K562 (cell line): ENCODE measurements at regions not wholly inside any gene's neighbourhood (a gene's known extent, or its start where the extent isn't known, plus 50 kb on each side); places are given as distances from the start of the nearest gene placed in this dataset.

ENCODE experiments used
- ATAC-seq: fragments of 200-7000 bp; cut with Tn5 transposase; 3 replicates; pipeline ENCODE4 v1.9.1; 2020; ENCODE audit warnings: moderate library complexity
- BruUV-seq: library from RNA; stranded (reverse); fragments of 400-500 nt; replicated peaks from 2 replicates; lab custom pipeline; 2021; lab: Mats Ljungman, UMichigan
- CTCF ChIA-PET: fragments of 300-600 bp; formaldehyde crosslinking; extraction: SDS; loops from one replicate; lab custom pipeline; 2021; ENCODE audit warnings: low intra/inter-chr PET ratio; lab: Yijun Ruan, JAX
- POLR2A ChIA-PET: fragments of 300-600, 350-650 bp; sonication (Branson Sonifier 250); formaldehyde crosslinking; extraction: SDS; loops from one replicate; lab custom pipeline; 2021; ENCODE audit warnings: antibody characterized with exemption, inconsistent platforms; lab: Yijun Ruan, JAX
- DNase-seq, 4 experiments: peaks; one replicate each; pipeline versions ENCODE4 v3.0.0 to v3.0.0-alpha.2; 2011 to 2018; ENCODE audit warnings: low spot score in 3 of 4, mixed read lengths in 3 of 4; ENCODE audit errors: extremely low read depth in 1 of 4
- FAIRE-seq: peaks from 2 replicates; lab custom pipeline; 2011; peaks lifted over from hg19 to GRCh38; lab: Jason Lieb, UNC
- H2AFZ ChIP-seq: 2 replicates; pipeline ENCODE4 v1.6.0; 2011; ENCODE audit warnings: low read depth, low read length, control low read depth, inconsistent platforms
- H3K27ac ChIP-seq: fragments of 200-600 bp; 3 replicates; pipeline ENCODE4 v1.8.0; 2011; ENCODE audit warnings: low read depth, mild to moderate bottlenecking, control low read depth, inconsistent platforms, low read length, moderate library complexity, mixed read lengths; ENCODE audit errors: extremely low read depth
- H3K27me3 ChIP-seq, 2 experiments: fragments of 300-600 bp in 1 of 2; 2 replicates in 1 of 2; 3 replicates in 1 of 2; pipeline versions ENCODE4 v1.6.0 to v1.8.0; 2011; ENCODE audit warnings: inconsistent platforms in 2 of 2, low read length in 2 of 2, mild to moderate bottlenecking in 1 of 2, mixed read lengths in 1 of 2, moderate library complexity in 1 of 2; ENCODE audit not compliant: control insufficient read depth in 2 of 2, insufficient read depth in 2 of 2
- H3K36me3 ChIP-seq: fragments of 300-600 bp; 3 replicates; pipeline ENCODE4 v1.8.0; 2011; ENCODE audit warnings: mild to moderate bottlenecking, low read length, inconsistent platforms; ENCODE audit not compliant: control insufficient read depth, insufficient read depth
- H3K4me1 ChIP-seq, 2 experiments: fragments of 200-600 bp in 1 of 2; replicated peaks in 1 of 2; 2 replicates in 1 of 2; 3 replicates in 1 of 2; pipeline versions ENCODE4 v1.5.1 to v1.8.0; 2011; ENCODE audit warnings: inconsistent platforms in 2 of 2, low read length in 2 of 2, mild to moderate bottlenecking in 1 of 2, mixed read lengths in 1 of 2, moderate library complexity in 1 of 2; ENCODE audit not compliant: control insufficient read depth in 2 of 2, insufficient read depth in 2 of 2
- H3K4me2 ChIP-seq: 2 replicates; pipeline ENCODE4 v1.6.1; 2011; ENCODE audit warnings: low read length, control low read depth, inconsistent platforms, mixed read lengths; ENCODE audit not compliant: insufficient read depth
- H3K4me3 ChIP-seq: fragments of 200-600 bp; sonication (generic), shearing (Covaris generic); 2 replicates; pipeline ENCODE4 v1.5.1; 2016; ENCODE audit warnings: control low read depth, inconsistent platforms
- H3K79me2 ChIP-seq: fragments of 200-600 bp; 3 replicates; pipeline ENCODE4 v1.8.0; 2011; ENCODE audit warnings: low read length, inconsistent platforms; ENCODE audit not compliant: control insufficient read depth, insufficient read depth
- H3K9ac ChIP-seq, 2 experiments: 2 replicates each; pipeline versions ENCODE4 v1.6.0 to v1.6.1; 2011; ENCODE audit warnings: low read depth in 2 of 2, low read length in 2 of 2, control low read depth in 1 of 2, inconsistent platforms in 1 of 2, mild to moderate bottlenecking in 1 of 2, mixed read lengths in 1 of 2; ENCODE audit not compliant: insufficient read depth in 1 of 2
- H3K9me1 ChIP-seq: one replicate; pipeline ENCODE4 v1.6.0; 2011; ENCODE audit warnings: inconsistent platforms, mild to moderate bottlenecking, low read length, moderate library complexity; ENCODE audit not compliant: control insufficient read depth, insufficient read depth
- H3K9me3 ChIP-seq: replicated peaks from 2 replicates; pipeline ENCODE4 v1.5.1; 2011; ENCODE audit warnings: low read depth, low read length, inconsistent platforms; ENCODE audit not compliant: control insufficient read depth, insufficient read depth
- H4K20me1 ChIP-seq: replicated peaks from 2 replicates; pipeline ENCODE4 v1.6.1; 2011; ENCODE audit warnings: low read length, inconsistent platforms, mixed read lengths; ENCODE audit not compliant: control insufficient read depth, insufficient read depth
- ELF4 ChIP-seq: fragments of 450-650 bp; formaldehyde crosslinking; IDR thresholded peaks from 2 replicates; pipeline ENCODE4 v1.4.0; 2022; ENCODE audit warnings: missing genetic modification characterization
- MECOM ChIP-seq: fragments of 250-450 bp; sonication (Bioruptor Pico); IDR thresholded peaks from 2 replicates; pipeline ENCODE4 v1.8.0; 2022; ENCODE audit warnings: inconsistent platforms
- NR2C2 ChIP-seq, 2 experiments: fragments of 200-800 bp in 1 of 2; sonication (Bioruptor generic) in 1 of 2; sonication (generic) in 1 of 2; formaldehyde crosslinking in 1 of 2; IDR thresholded peaks; 2 replicates each; pipeline versions ENCODE4 v1.6.1 to v1.8.0; 2016 to 2022; ENCODE audit warnings: mild to moderate bottlenecking in 1 of 2, missing compliant biosample characterization in 1 of 2, missing genetic modification characterization in 1 of 2, missing genetic modification reagents in 1 of 2
- NUFIP1 ChIP-seq: fragments of 450-650 bp; IDR thresholded peaks from 2 replicates; pipeline ENCODE4 v1.6.1; 2018; ENCODE audit not compliant: partially characterized antibody
- PHB ChIP-seq: fragments of 250-450 bp; sonication (Bioruptor Pico); IDR thresholded peaks from 2 replicates; pipeline ENCODE4 v1.5.0; 2021
- RAD21 ChIP-seq, 2 experiments: fragments of 250-450 bp in 1 of 2; fragments of 450-650 bp in 1 of 2; sonication (Bioruptor Pico) in 1 of 2; formaldehyde crosslinking in 1 of 2; IDR thresholded peaks in 1 of 2; conservative IDR thresholded peaks in 1 of 2; 2 replicates each; pipeline versions ENCODE4 v1.4.0 to v1.8.0; 2020 to 2022; ENCODE audit warnings: mild to moderate bottlenecking in 2 of 2, moderate library complexity in 1 of 2
- RHOXF2B ChIP-seq: fragments of 250-450 bp; sonication (Bioruptor Pico); conservative IDR thresholded peaks from 2 replicates; pipeline ENCODE4 v1.5.1; 2021
- SETDB1 ChIP-seq: IDR thresholded peaks from one replicate; pipeline ENCODE4 v1.6.1; 2012; ENCODE audit warnings: low read length, control low read depth, inconsistent platforms
- ZNF699 ChIP-seq: fragments of 250-450 bp; sonication (Bioruptor Pico); IDR thresholded peaks from 2 replicates; pipeline ENCODE4 v1.8.0; 2021; ENCODE audit warnings: mild to moderate bottlenecking, moderate library complexity; ENCODE audit not compliant: insufficient replicate concordance
- WGBS: fragments of 100-300 bp; shearing (Covaris generic); methylation state at CpG from one replicate; pipeline ENCODE4 v1.1.6; 2016; ENCODE audit warnings: low coverage, mixed read lengths; ENCODE audit not compliant: insufficient coverage; ENCODE audit errors: missing lambda C conversion rate; 5-methylcytosine and 5-hydroxymethylcytosine counted together
- in situ Hi-C: fragments of 300-500 bp; cut with MboI; formaldehyde crosslinking; loops from 4 replicates; pipeline ENCODE4 v1.15.0; 2018; ENCODE audit warnings: inconsistent platforms, mixed read lengths
- intact Hi-C: fragments of 100-400 bp; cut with micrococcal nuclease; formaldehyde crosslinking; loops from 2 replicates; pipeline ENCODE4 v1.14.2; 2022
- TF ChIP-seq, protein P1 (sequence below), 2 experiments: fragments of 250-450 bp in 1 of 2; fragments of 450-650 bp in 1 of 2; sonication (Bioruptor Pico) in 1 of 2; IDR thresholded peaks; 2 replicates each; pipeline versions ENCODE4 v1.6.1 to v1.8.0; 2016 to 2021; ENCODE audit warnings: mild to moderate bottlenecking in 2 of 2, moderate library complexity in 2 of 2, missing compliant biosample characterization in 1 of 2, missing genetic modification characterization in 1 of 2

GRCh38 chr13:76131551-76131950 is 495.4 kb downstream of the LMO7 start:
- Histone ChIP-seq H3K9me3 (no peaks in the 10 kb centered on the region), H4K20me1 (no peaks in the 10 kb centered on the region), H3K4me2 (no peak overlapping the region), H3K9me1 (no peaks in the 10 kb centered on the region), H3K36me3 (no peaks in the 10 kb centered on the region), H3K27me3 (no peaks in the 10 kb centered on the region), H3K27ac (no peak overlapping the region), H3K79me2 (no peaks in the 10 kb centered on the region), H3K9ac (no peak overlapping the region), H3K4me3 (no peak overlapping the region), H3K4me1 (no peaks in the 10 kb centered on the region), H2AFZ (no peak overlapping the region)
- WGBS, result 11% methylated on average over 5 of the region's 7 CpGs
- intact Hi-C loops, result no loop called here
- in situ Hi-C loops, result no loop called here
- ATAC-seq (no peak), FAIRE-seq (no peak), DNase-seq (no peak)
- BruUV-seq, result no TSS peak
- no peak for TF ChIP-seq RAD21 (CRISPR knock-in tag; conservative IDR thresholded peaks at IDR 0.05 in 1 of 2, IDR thresholded peaks at IDR 0.05 in 1 of 2)
- no peak for TF ChIP-seq NR2C2 (CRISPR knock-in tag; IDR thresholded peaks at IDR 0.05)
- no peak for TF ChIP-seq NR2C2 (tag; IDR thresholded peaks at IDR 0.05)
- TF ChIP-seq NUFIP1, result no peak
- no peak for TF ChIP-seq ELF4 (CRISPR knock-in tag)
- TF ChIP-seq ZNF699 (CRISPR knock-in tag), result no peak
- TF ChIP-seq, protein P1, sequence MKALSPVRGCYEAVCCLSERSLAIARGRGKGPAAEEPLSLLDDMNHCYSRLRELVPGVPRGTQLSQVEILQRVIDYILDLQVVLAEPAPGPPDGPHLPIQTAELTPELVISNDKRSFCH (CRISPR knock-in tag; IDR thresholded peaks at IDR 0.05), result no peak
- TF ChIP-seq, protein P1 (tag; IDR thresholded peaks at IDR 0.05), result no peak
- TF ChIP-seq MECOM (CRISPR knock-in tag), result no peak
- TF ChIP-seq RHOXF2B, result no peak
- no peak for TF ChIP-seq SETDB1
- no peak for TF ChIP-seq PHB (CRISPR knock-in tag)
- ChIA-PET POLR2A (no interaction called here), CTCF (no interaction called here)
